Liver (tissue), 8 donors: ENCODE measurements at regions not wholly inside any gene's neighbourhood (a gene's known extent, or its start where the extent isn't known, plus 50 kb on each side); places are given as distances from the start of the nearest gene placed in this dataset.

Experiments used
- DNase-seq: peaks from one replicate; pipeline ENCODE4 v3.0.0-alpha.2; 2017; ENCODE audit warnings: low spot score
- H3K27ac ChIP-seq, 2 donors: one replicate each; pipeline ENCODE4 v1.7.0; 2013; ENCODE audit warnings: inconsistent platforms in 2 of 2, low read length in 2 of 2, control low read depth in 1 of 2, low read depth in 1 of 2, mild to moderate bottlenecking in 1 of 2
- H3K27me3 ChIP-seq, 4 donors: one replicate each; pipeline versions ENCODE4 v1.6.1 to v1.7.0; 2013; ENCODE audit warnings: low read length in 3 of 4, inconsistent platforms in 1 of 4, mild to moderate bottlenecking in 1 of 4, moderate library complexity in 1 of 4; ENCODE audit not compliant: control insufficient read depth in 4 of 4, insufficient read depth in 4 of 4
- H3K36me3 ChIP-seq, 4 donors: one replicate each; pipeline versions ENCODE4 v1.6.1 to v1.7.0; 2013; ENCODE audit warnings: low read length in 3 of 4, mild to moderate bottlenecking in 3 of 4, low read depth in 1 of 4, moderate library complexity in 1 of 4; ENCODE audit not compliant: control insufficient read depth in 4 of 4, insufficient read depth in 3 of 4
- H3K4me1 ChIP-seq, 4 donors: one replicate each; pipeline versions ENCODE4 v1.6.1 to v1.7.0; 2013; ENCODE audit warnings: low read length in 3 of 4, mild to moderate bottlenecking in 3 of 4, moderate library complexity in 1 of 4; ENCODE audit not compliant: control insufficient read depth in 4 of 4, insufficient read depth in 4 of 4
- H3K4me3 ChIP-seq, 3 donors: one replicate each; pipeline versions ENCODE4 v1.6.1 to v1.7.0; 2013; ENCODE audit warnings: low read length in 3 of 3, control low read depth in 1 of 3, low read depth in 1 of 3, mild to moderate bottlenecking in 1 of 3
- H3K9ac ChIP-seq, 2 donors: one replicate each; pipeline ENCODE4 v1.7.0; 2013; ENCODE audit warnings: low read length in 2 of 2, mild to moderate bottlenecking in 2 of 2, moderate library complexity in 2 of 2, control low read depth in 1 of 2, low read depth in 1 of 2
- H3K9me3 ChIP-seq, 4 donors: one replicate each; pipeline versions ENCODE4 v1.6.1 to v1.7.0; 2013; ENCODE audit warnings: low read length in 3 of 4; ENCODE audit not compliant: control insufficient read depth in 4 of 4
- ATF3 ChIP-seq: IDR thresholded peaks from 2 replicates; pipeline ENCODE4 v1.6.1; 2016; ENCODE audit warnings: antibody characterized with exemption
- CTCF ChIP-seq: fragments of 150-350 bp; IDR thresholded peaks from 2 replicates; pipeline ENCODE4 v1.5.1; 2017; ENCODE audit warnings: improper control_type of control experiment, low read depth, low read length; ENCODE audit not compliant: missing input control
- EGR1 ChIP-seq, 2 donors: IDR thresholded peaks; 2 replicates each; pipeline ENCODE4 v1.6.1; 2016 to 2018; ENCODE audit warnings: antibody characterized with exemption in 2 of 2, low read depth in 2 of 2
- FOXA1 ChIP-seq: IDR thresholded peaks from 2 replicates; pipeline ENCODE4 v1.6.1; 2016; ENCODE audit warnings: antibody characterized with exemption
- GABPA ChIP-seq, 2 donors: IDR thresholded peaks in 1 of 2; conservative IDR thresholded peaks in 1 of 2; 2 replicates each; pipeline ENCODE4 v1.6.1; 2016; ENCODE audit warnings: antibody characterized with exemption in 2 of 2, mild to moderate bottlenecking in 1 of 2, moderate library complexity in 1 of 2
- HNF4A ChIP-seq, 2 donors: conservative IDR thresholded peaks; 2 replicates each; pipeline ENCODE4 v1.6.1; 2016; ENCODE audit warnings: antibody characterized with exemption in 2 of 2, mild to moderate bottlenecking in 2 of 2
- HNF4G ChIP-seq: IDR thresholded peaks from 2 replicates; pipeline ENCODE4 v1.6.1; 2016; ENCODE audit warnings: antibody characterized with exemption
- JUND ChIP-seq, 2 donors: IDR thresholded peaks; 2 replicates each; pipeline ENCODE4 v1.6.1; 2016; ENCODE audit warnings: antibody characterized with exemption in 2 of 2
- MAX ChIP-seq: IDR thresholded peaks from 2 replicates; pipeline ENCODE4 v1.6.1; 2016; ENCODE audit warnings: antibody characterized with exemption
- NR2F2 ChIP-seq: IDR thresholded peaks from 2 replicates; pipeline ENCODE4 v1.6.1; 2016; ENCODE audit warnings: antibody characterized with exemption
- RAD21 ChIP-seq, 2 donors: IDR thresholded peaks; 2 replicates each; pipeline ENCODE4 v1.6.1; 2016; ENCODE audit warnings: antibody characterized with exemption in 2 of 2, mild to moderate bottlenecking in 2 of 2
- REST ChIP-seq: IDR thresholded peaks from 2 replicates; pipeline ENCODE4 v1.6.1; 2016; ENCODE audit warnings: antibody characterized with exemption, mild to moderate bottlenecking
- RXRA ChIP-seq, 2 donors: IDR thresholded peaks; 2 replicates each; pipeline ENCODE4 v1.6.1; 2017 to 2018; ENCODE audit warnings: antibody characterized with exemption in 2 of 2, mild to moderate bottlenecking in 1 of 2
- SP1 ChIP-seq: IDR thresholded peaks from 2 replicates; pipeline ENCODE4 v1.6.1; 2018; ENCODE audit warnings: antibody characterized with exemption, mild to moderate bottlenecking
- TAF1 ChIP-seq: conservative IDR thresholded peaks from 2 replicates; pipeline ENCODE4 v1.6.1; 2016; ENCODE audit warnings: antibody characterized with exemption, mild to moderate bottlenecking
- YY1 ChIP-seq: IDR thresholded peaks from 2 replicates; pipeline ENCODE4 v1.6.1; 2016; ENCODE audit warnings: antibody characterized with exemption, mild to moderate bottlenecking
- ZBTB33 ChIP-seq: IDR thresholded peaks from 2 replicates; pipeline ENCODE4 v1.6.1; 2016; ENCODE audit warnings: antibody characterized with exemption
- WGBS: extraction: QIAGEN DNeasy Blood & Tissue Kit; methylation state at CpG from one replicate; pipeline ENCODE4 v1.1.7; 2013; 5-methylcytosine and 5-hydroxymethylcytosine counted together
- donor health status: healthy.
- donor health status: healthy.
- donor health status: healthy.
- donor health status: healthy.
- donor health status: healthy.

GRCh38 chr2:19811186-19811585 is 90.6 kb downstream of the TTC32 start:
- H3K4me3 ChIP-seq: no peak overlapping the region
- TF ChIP-seq HNF4G (no peak), MAX (no peak), RAD21 (IDR thresholded peaks at IDR 0.05) (no peak), ATF3 (no peak), FOXA1 (no peak), YY1 (no peak), ZBTB33 (no peak), REST (no peak), NR2F2 (no peak), GABPA (IDR thresholded peaks at IDR 0.05 in 1 of 2, conservative IDR thresholded peaks at IDR 0.05 in 1 of 2) (no peak), CTCF (no peak), RXRA (IDR thresholded peaks at IDR 0.05) (no peak), JUND (IDR thresholded peaks at IDR 0.05) (no peak), HNF4A (conservative IDR thresholded peaks at IDR 0.05) (no peak), TAF1 (no peak)
- WGBS: 95% methylated on average over 6 of the region's 6 CpGs

GRCh38 chr2:19810637-19811036 is 91.1 kb downstream of the TTC32 start:
- Histone ChIP-seq H3K9ac (no peak overlapping the region), H3K4me1 (no peaks in the 10 kb centered on the region), H3K9me3 (no peaks in the 10 kb centered on the region), H3K4me3 (no peak overlapping the region), H3K36me3 (no peaks in the 10 kb centered on the region), H3K27me3 (no peaks in the 10 kb centered on the region), H3K27ac (no peak overlapping the region)
- WGBS: 95% methylated on average over 2 of the region's 2 CpGs
- no peak for DNase-seq
- no peak for TF ChIP-seq GABPA (IDR thresholded peaks at IDR 0.05 in 1 of 2, conservative IDR thresholded peaks at IDR 0.05 in 1 of 2)
- no peak for TF ChIP-seq YY1
- TF ChIP-seq NR2F2: no peak
- TF ChIP-seq HNF4A (conservative IDR thresholded peaks at IDR 0.05): no peak
- no peak for TF ChIP-seq RAD21 (IDR thresholded peaks at IDR 0.05)
- no peak for TF ChIP-seq SP1
- no peak for TF ChIP-seq MAX
- TF ChIP-seq REST: no peak
- TF ChIP-seq EGR1 (IDR thresholded peaks at IDR 0.05; ENCODE audit: low read depth in 2 of 2): no peak
- TF ChIP-seq TAF1: no peak
- TF ChIP-seq RXRA (IDR thresholded peaks at IDR 0.05): no peak
- no peak for TF ChIP-seq FOXA1
- TF ChIP-seq CTCF: no peak

More at GRCh38 chr2:19811186-19811585, 90.6 kb downstream of the TTC32 start:
- Histone ChIP-seq H3K9ac (no peak overlapping the region), H3K4me1 (no peaks in the 10 kb centered on the region), H3K9me3 (no peaks in the 10 kb centered on the region), H3K36me3 (no peaks in the 10 kb centered on the region), H3K27me3 (no peaks in the 10 kb centered on the region), H3K27ac (no peak overlapping the region)
- DNase-seq: no peak
